Skin epidermis (tissue), 12 donors: ENCODE measurements at regions not wholly inside any gene's neighbourhood (a gene's known extent, or its start where the extent isn't known, plus 50 kb on each side); places are given as distances from the start of the nearest gene placed in this dataset.

Source experiments
- H3K27ac ChIP-seq, 21 experiments: fragments of 200-600 bp; sonication (generic) in 11 of 21; one replicate each; pipeline ENCODE4 v1.5.0; 2020; ENCODE audit warnings: mild to moderate bottlenecking in 3 of 21, inconsistent platforms in 2 of 21, moderate library complexity in 2 of 21
- H3K4me3 ChIP-seq, 7 experiments: fragments of 200-600 bp; sonication (generic) in 2 of 7; one replicate each; pipeline ENCODE4 v1.5.0; 2020; ENCODE audit warnings: inconsistent platforms in 2 of 7, mild to moderate bottlenecking in 2 of 7, moderate library complexity in 1 of 7

GRCh38 chr12:22396735-22397134 lies 62.2 kb upstream of the ST8SIA1 start:
- peak overlapping the region in 12 of 21 experiments; percentile 4 to 88 (median 62) for H3K27ac ChIP-seq
- no peak overlapping the region for H3K4me3 ChIP-seq

- H3K4me3 ChIP-seq = no peak overlapping the region
- peak overlapping the region in 8 of 21 experiments; percentile 4 to 88 (median 78) for H3K27ac ChIP-seq
Measured at GRCh38 chr12:22396253-22396652, 61.7 kb upstream of the ST8SIA1 start.

GRCh38 chr12:22395666-22396065 lies 61.2 kb upstream of the ST8SIA1 start:
- H3K4me3 ChIP-seq = no peak overlapping the region
- H3K27ac ChIP-seq = peak overlapping the region in 6 of 21 experiments; percentile 7 to 88 (median 55)
